ENCODE measurements at regions not wholly inside any gene's neighbourhood (a gene's known extent, or its start where the extent isn't known, plus 50 kb on each side); places are given as distances from the start of the nearest gene placed in this dataset.

DNA sequence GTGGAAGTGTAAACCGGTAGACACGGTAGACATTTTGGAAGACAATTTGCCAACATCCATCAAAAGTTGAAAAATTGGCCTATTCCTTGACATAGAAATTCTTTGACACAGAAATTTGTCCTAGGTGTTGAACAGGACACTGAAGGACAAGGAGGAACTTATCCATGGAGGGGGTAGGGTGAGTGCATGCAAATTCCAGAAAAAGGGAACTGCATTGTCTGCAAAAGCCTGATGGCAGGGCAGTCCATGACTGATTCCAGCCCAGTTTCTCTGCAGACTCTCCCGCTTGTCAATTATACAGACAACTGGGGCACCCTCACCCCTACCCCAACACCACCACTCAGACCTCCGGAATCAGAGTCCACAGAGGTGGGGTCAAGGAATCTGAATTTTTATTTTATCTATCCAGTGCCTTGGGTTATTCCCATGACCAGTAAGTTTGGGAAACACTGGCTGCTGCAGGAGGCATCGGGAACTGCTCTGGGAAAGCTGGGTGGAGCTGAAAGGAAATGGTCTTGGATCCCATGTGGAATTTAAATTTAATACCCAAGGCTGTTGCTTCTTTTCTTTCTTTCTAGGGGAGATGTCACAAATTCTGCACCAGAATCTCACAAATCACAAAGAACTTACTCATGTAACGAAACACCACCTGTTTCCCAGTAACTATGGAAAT is 103.3 kb upstream of the SLC45A1 start:
- Histone ChIP-seq H3K36me3 (ENCODE audit: insufficient read depth, low read length) (no peaks in the 10 kb centered on the region), H3K4me1 (ENCODE audit: insufficient read depth, low read length) (peaks cover 3% of the 10 kb centered on the region), H3K27ac (ENCODE audit: low read depth, low read length) (no peak overlapping the region), H3K4me3 (ENCODE audit: low read length) (no peak overlapping the region), H3K27me3 (ENCODE audit: insufficient read depth, low read length, poor library complexity, severe bottlenecking) (peaks cover 14% of the 10 kb centered on the region), H3K9me3 (ENCODE audit: low read length) (no peaks in the 10 kb centered on the region)
- peaks cover 7 to 23% (median 12%) of the 10 kb centered on the region in 3 donors for H3K4me1 Mint-ChIP-seq
- no peaks in the 10 kb centered on the region for H3K9me3 Mint-ChIP-seq
- ChIA-PET POLR2A (no interaction called here), CTCF (no interaction called here)
- peaks cover 0 to 3% (median 0%) of the 10 kb centered on the region in 3 donors for H3K36me3 Mint-ChIP-seq
- no peak overlapping the region for H3K27ac Mint-ChIP-seq
- no peak overlapping the region for H3K4me3 Mint-ChIP-seq
- peaks cover 37 to 72% of the 10 kb centered on the region in 2 donors for H3K27me3 Mint-ChIP-seq
- no peak for DNase-seq

DNA sequence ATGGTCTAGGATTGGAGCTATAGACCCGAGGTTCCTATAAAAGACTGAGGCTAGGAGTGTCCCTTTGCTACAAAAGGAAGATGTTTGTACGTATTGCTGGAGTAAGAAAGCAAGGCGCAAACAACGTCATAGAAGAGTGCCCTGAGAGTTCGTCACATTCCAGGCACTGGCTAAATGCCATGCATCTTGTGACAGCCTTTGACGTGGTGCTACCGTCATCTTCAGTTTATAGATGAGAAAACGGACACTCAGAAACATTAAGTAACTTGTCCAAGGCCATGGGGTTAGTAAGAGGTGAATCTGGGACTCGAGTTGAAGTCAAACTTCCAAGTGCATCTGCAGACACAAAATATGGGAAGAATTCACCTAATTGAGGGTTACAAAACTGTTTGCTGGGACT is 104.2 kb upstream of the SLC45A1 start:
- Histone ChIP-seq H3K27ac (ENCODE audit: low read depth, low read length) (no peak overlapping the region), H3K4me1 (ENCODE audit: insufficient read depth, low read length) (peaks cover 3% of the 10 kb centered on the region), H3K27me3 (ENCODE audit: insufficient read depth, low read length, poor library complexity, severe bottlenecking) (peaks cover 11% of the 10 kb centered on the region), H3K4me3 (ENCODE audit: low read length) (no peak overlapping the region), H3K36me3 (ENCODE audit: insufficient read depth, low read length) (no peaks in the 10 kb centered on the region), H3K9me3 (ENCODE audit: low read length) (no peaks in the 10 kb centered on the region)
- Mint-ChIP-seq H3K27me3 (peaks cover 34 to 69% of the 10 kb centered on the region in 2 donors), H3K9me3 (no peaks in the 10 kb centered on the region), H3K27ac (no peak overlapping the region), H3K4me1 (peaks cover 7 to 23% (median 12%) of the 10 kb centered on the region in 3 donors), H3K36me3 (peaks cover 0 to 3% (median 0%) of the 10 kb centered on the region in 3 donors), H3K4me3 (no peak overlapping the region)
- ChIA-PET POLR2A (no interaction called here), CTCF (no interaction called here)
- no peak for DNase-seq

DNA sequence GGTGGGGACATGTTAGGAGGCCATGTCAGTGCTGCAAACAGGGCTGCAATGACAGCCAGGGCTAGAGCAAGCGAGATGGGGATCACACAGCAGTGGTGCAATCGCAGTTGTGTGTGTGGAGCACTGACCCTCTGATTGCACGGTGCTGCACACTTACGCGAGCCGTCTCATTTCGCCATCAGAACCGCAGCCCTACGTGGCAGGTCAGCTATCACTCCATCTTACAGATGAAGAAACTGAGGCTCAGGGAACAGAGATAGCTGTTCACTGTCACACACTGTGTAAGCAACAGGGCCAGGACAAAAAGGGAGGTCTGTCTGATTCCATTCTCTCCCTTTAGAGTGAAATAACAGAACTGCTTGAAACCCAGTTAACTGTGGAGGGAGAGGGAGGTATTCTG is 104.8 kb upstream of the SLC45A1 start:
- no peak for DNase-seq
- peaks cover 0 to 3% (median 0%) of the 10 kb centered on the region in 3 donors for H3K36me3 Mint-ChIP-seq
- Histone ChIP-seq H3K4me3 (ENCODE audit: low read length) (no peak overlapping the region), H3K27me3 (ENCODE audit: insufficient read depth, low read length, poor library complexity, severe bottlenecking) (peaks cover 7% of the 10 kb centered on the region), H3K36me3 (ENCODE audit: insufficient read depth, low read length) (no peaks in the 10 kb centered on the region), H3K27ac (ENCODE audit: low read depth, low read length) (no peak overlapping the region), H3K4me1 (ENCODE audit: insufficient read depth, low read length) (no peaks in the 10 kb centered on the region), H3K9me3 (ENCODE audit: low read length) (no peaks in the 10 kb centered on the region)
- peaks cover 29 to 64% of the 10 kb centered on the region in 2 donors for H3K27me3 Mint-ChIP-seq
- peaks cover 7 to 23% (median 12%) of the 10 kb centered on the region in 3 donors for H3K4me1 Mint-ChIP-seq
- ChIA-PET CTCF (no interaction called here), POLR2A (no interaction called here)
- no peak overlapping the region for H3K27ac Mint-ChIP-seq
- H3K9me3 Mint-ChIP-seq, result no peaks in the 10 kb centered on the region
- no peak overlapping the region for H3K4me3 Mint-ChIP-seq

DNA sequence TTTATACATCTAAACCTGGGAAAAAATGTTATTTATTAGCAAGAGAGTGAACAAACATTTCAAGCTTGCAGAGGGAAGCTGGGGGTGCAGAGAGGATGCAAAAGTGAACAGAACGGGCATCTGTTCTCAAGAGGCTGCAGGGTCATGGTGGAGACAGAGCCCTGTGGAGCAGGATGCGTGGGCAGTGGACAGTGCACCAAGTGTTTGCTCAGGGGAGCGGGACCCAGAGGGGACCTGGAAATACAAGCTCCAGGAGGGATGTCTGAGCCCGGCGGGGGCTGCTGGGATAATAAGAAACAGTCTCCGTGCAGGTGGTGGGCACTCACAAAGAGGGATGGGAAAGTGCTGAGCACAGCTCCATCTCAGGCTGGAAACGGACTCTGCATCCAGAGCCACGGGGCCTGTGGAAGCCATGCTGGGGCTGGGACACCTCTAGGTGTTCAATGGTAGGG is 105.3 kb upstream of the SLC45A1 start:
- H3K36me3 ChIP-seq (ENCODE audit: insufficient read depth, low read length), result no peaks in the 10 kb centered on the region
- no peaks in the 10 kb centered on the region for H3K4me1 ChIP-seq (ENCODE audit: insufficient read depth, low read length)
- Mint-ChIP-seq H3K4me1 (peaks cover 3 to 20% (median 12%) of the 10 kb centered on the region in 3 donors), H3K27me3 (peaks cover 25 to 60% of the 10 kb centered on the region in 2 donors), H3K9me3 (no peaks in the 10 kb centered on the region), H3K36me3 (peaks cover 0 to 3% (median 0%) of the 10 kb centered on the region in 3 donors), H3K4me3 (no peak overlapping the region), H3K27ac (peak overlapping the region in 1 of 8 donors; percentile 17)
- ChIA-PET CTCF (no interaction called here), POLR2A (no interaction called here)
- DNase-seq, result no peak
- H3K4me3 ChIP-seq (ENCODE audit: low read length), result no peak overlapping the region
- H3K27ac ChIP-seq (ENCODE audit: low read depth, low read length), result no peak overlapping the region
- no peaks in the 10 kb centered on the region for H3K9me3 ChIP-seq (ENCODE audit: low read length)
- H3K27me3 ChIP-seq (ENCODE audit: insufficient read depth, low read length, poor library complexity, severe bottlenecking), result peaks cover 2% of the 10 kb centered on the region

DNA sequence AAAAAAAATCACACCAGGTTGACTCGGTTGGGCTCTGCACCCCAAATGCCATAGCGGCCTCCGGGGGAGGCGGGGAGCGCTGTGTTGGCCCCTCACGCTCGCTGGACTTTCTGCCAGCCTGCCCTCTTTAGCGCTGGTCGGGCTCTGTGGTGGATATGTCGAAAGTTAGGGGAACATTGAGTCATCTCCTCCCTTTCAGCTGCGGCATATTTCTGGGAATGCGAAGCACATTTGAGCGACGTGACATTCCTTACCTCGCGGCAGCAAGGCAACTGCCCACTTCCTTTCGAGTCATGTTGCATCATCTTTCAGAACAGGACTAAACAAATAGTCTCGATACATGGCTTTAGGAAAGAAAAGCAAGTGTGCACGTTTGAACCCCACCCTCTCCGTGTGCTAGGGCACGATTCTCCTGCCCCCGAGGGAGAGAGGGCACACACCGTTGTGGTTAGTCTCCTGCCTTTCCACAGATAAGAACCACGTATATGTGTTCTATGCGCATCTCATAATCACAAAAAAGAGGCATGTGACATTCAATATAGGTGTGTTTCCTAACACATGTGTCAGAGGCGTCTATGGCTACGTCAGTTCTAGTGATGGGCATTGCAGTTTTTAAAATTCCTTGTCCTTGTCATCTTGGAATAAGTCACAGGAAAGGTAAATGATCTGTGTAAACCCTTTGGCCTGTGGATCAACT is 105.9 kb upstream of the SLC45A1 start:
- no peak for DNase-seq
- peaks cover 3 to 19% (median 12%) of the 10 kb centered on the region in 3 donors for H3K4me1 Mint-ChIP-seq
- peak overlapping the region in 3 of 7 donors; percentile 23 to 27 (median 24) for H3K4me3 Mint-ChIP-seq
- no peak overlapping the region for H3K27ac ChIP-seq (ENCODE audit: low read depth, low read length)
- no peaks in the 10 kb centered on the region for H3K36me3 ChIP-seq (ENCODE audit: insufficient read depth, low read length)
- no peaks in the 10 kb centered on the region for H3K4me1 ChIP-seq (ENCODE audit: insufficient read depth, low read length)
- no peaks in the 10 kb centered on the region for H3K27me3 ChIP-seq (ENCODE audit: insufficient read depth, low read length, poor library complexity, severe bottlenecking)
- H3K9me3 ChIP-seq (ENCODE audit: low read length), result no peaks in the 10 kb centered on the region
- peaks cover 0 to 3% (median 0%) of the 10 kb centered on the region in 3 donors for H3K36me3 Mint-ChIP-seq
- POLR2A ChIA-PET, result no interaction called here
- peaks cover 25 to 57% of the 10 kb centered on the region in 2 donors for H3K27me3 Mint-ChIP-seq
- no peak overlapping the region for H3K4me3 ChIP-seq (ENCODE audit: low read length)
- CTCF ChIA-PET, result no interaction called here
- peak overlapping the region in 2 of 8 donors; percentile 17 to 63 for H3K27ac Mint-ChIP-seq
- H3K9me3 Mint-ChIP-seq, result no peaks in the 10 kb centered on the region

DNA sequence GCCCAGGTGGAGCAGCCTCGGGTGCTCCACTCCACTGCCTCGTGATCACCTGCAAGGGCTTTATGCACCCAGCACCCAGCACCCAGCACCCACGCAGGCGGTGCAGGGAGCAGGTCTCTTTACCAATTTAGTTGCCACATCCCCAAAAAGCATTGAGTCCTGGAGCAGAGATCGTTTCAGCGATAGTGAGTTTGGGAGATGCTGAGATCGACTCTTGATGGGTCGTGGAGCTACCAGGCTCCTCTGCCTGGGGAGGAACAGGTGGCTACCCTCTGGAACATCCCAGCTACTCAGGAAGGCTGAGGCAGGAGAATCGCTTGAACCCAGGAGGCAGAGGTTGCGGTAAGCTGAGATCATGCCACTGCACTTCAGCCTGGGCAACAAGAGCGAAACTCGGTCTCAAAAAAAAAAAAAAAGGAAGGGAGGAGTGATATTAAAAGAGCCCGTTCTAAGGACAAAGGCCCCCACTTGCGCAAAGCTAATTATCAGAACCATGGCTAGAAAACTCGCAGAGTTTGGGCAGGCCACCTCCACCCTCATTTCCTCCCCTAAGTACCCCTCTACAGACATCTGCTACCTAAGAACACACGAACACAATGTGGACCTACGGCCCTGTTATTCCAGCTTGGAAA is 106.5 kb upstream of the SLC45A1 start:
- ChIA-PET CTCF (no interaction called here), POLR2A (no interaction called here)
- Mint-ChIP-seq H3K36me3 (peaks cover 0 to 4% (median 3%) of the 10 kb centered on the region in 3 donors), H3K4me3 (peak overlapping the region in 1 of 7 donors; percentile 27), H3K9me3 (no peaks in the 10 kb centered on the region), H3K4me1 (peaks cover 3 to 14% (median 8%) of the 10 kb centered on the region in 3 donors), H3K27me3 (peaks cover 22 to 52% of the 10 kb centered on the region in 2 donors), H3K27ac (peak overlapping the region in 1 of 8 donors; percentile 63)
- no peak for DNase-seq
- Histone ChIP-seq H3K9me3 (ENCODE audit: low read length) (no peaks in the 10 kb centered on the region), H3K27ac (ENCODE audit: low read depth, low read length) (no peak overlapping the region), H3K36me3 (ENCODE audit: insufficient read depth, low read length) (no peaks in the 10 kb centered on the region), H3K4me1 (ENCODE audit: insufficient read depth, low read length) (no peaks in the 10 kb centered on the region), H3K27me3 (ENCODE audit: insufficient read depth, low read length, poor library complexity, severe bottlenecking) (no peaks in the 10 kb centered on the region), H3K4me3 (ENCODE audit: low read length) (no peak overlapping the region)

DNA sequence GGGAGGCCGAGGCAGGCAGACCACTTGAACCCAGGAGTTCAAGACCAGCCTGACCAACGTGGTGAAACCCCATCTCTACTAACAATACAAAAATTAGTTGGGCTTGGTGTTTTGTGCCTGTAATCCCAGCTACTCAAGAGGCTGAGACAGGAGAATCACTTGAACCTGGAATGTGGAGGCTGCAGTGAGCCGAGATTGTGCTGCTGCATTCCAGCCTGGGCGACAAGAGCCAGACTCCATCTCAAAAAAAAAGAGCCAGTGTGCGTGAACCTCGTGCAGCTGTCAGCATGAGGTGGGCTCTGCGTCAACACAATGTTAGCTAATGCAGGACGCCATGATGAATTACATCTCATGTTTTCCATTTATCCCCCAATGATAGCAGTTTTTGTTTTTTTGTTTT is 110.7 kb upstream of the SLC45A1 start:
- H3K9me3 Mint-ChIP-seq, result no peaks in the 10 kb centered on the region
- POLR2A ChIA-PET, result no interaction called here

DNA sequence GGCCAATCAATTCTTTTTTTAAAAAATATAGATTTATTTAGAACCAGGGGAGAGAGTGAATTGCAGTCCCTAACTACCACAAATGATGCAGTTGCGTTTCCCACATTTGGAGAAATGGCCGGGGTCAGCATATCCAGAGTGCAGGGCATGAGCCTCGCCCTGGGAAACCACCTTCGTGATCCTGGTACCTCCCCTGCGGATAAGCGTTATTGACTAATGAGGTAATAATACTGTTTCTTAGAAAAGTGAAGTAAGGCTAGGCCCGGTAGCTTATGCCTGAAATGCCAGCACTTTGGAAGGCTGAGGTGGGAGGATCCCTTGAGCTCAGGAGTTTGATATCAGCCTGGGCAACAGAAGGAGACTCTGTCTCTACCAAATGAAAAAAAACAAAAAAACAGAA is 111.5 kb upstream of the SLC45A1 start:
- Mint-ChIP-seq H3K4me3 (no peak overlapping the region), H3K36me3 (peaks cover 0 to 4% (median 0%) of the 10 kb centered on the region in 3 donors), H3K27ac (no peak overlapping the region), H3K4me1 (no peaks in the 10 kb centered on the region), H3K27me3 (peaks cover 8 to 13% of the 10 kb centered on the region in 2 donors), H3K9me3 (no peaks in the 10 kb centered on the region)
- ChIA-PET CTCF (no interaction called here), POLR2A (no interaction called here)
- H3K9me3 ChIP-seq (ENCODE audit: low read length), result no peaks in the 10 kb centered on the region
- no peaks in the 10 kb centered on the region for H3K36me3 ChIP-seq (ENCODE audit: insufficient read depth, low read length)
- no peak overlapping the region for H3K4me3 ChIP-seq (ENCODE audit: low read length)
- no peak for DNase-seq
- no peaks in the 10 kb centered on the region for H3K4me1 ChIP-seq (ENCODE audit: insufficient read depth, low read length)
- H3K27me3 ChIP-seq (ENCODE audit: insufficient read depth, low read length, poor library complexity, severe bottlenecking), result no peaks in the 10 kb centered on the region
- H3K27ac ChIP-seq (ENCODE audit: low read depth, low read length), result no peak overlapping the region

More for the DNA sequence above, 110.7 kb upstream of the SLC45A1 start:
- Histone ChIP-seq H3K9me3 (ENCODE audit: low read length) (no peaks in the 10 kb centered on the region), H3K27ac (ENCODE audit: low read depth, low read length) (no peak overlapping the region), H3K4me1 (ENCODE audit: insufficient read depth, low read length) (no peaks in the 10 kb centered on the region), H3K27me3 (ENCODE audit: insufficient read depth, low read length, poor library complexity, severe bottlenecking) (no peaks in the 10 kb centered on the region), H3K4me3 (ENCODE audit: low read length) (no peak overlapping the region), H3K36me3 (ENCODE audit: insufficient read depth, low read length) (no peaks in the 10 kb centered on the region)
- H3K27me3 Mint-ChIP-seq, result peaks cover 9 to 21% of the 10 kb centered on the region in 2 donors
- H3K27ac Mint-ChIP-seq, result no peak overlapping the region
- no peak for DNase-seq
- CTCF ChIA-PET, result no interaction called here
- no peak overlapping the region for H3K4me3 Mint-ChIP-seq
- H3K4me1 Mint-ChIP-seq, result peaks cover 3 to 8% (median 6%) of the 10 kb centered on the region in 3 donors
- peaks cover 0 to 4% (median under 1%) of the 10 kb centered on the region in 3 donors for H3K36me3 Mint-ChIP-seq
